ENCODE measurements at regions not wholly inside any gene's neighbourhood (a gene's known extent, or its start where the extent isn't known, plus 50 kb on each side); places are given as distances from the start of the nearest gene placed in this dataset.
"Not testable (repeated sequence)": the region's sequence is repeated elsewhere in the genome, so short reads cannot be mapped to it uniquely, and the experiment has no call there.

- not testable (repeated sequence) for DNase-seq
Observed at GRCh38 chr10:65100881-65101280, 1579.7 kb downstream of the REEP3 start.

DNA sequence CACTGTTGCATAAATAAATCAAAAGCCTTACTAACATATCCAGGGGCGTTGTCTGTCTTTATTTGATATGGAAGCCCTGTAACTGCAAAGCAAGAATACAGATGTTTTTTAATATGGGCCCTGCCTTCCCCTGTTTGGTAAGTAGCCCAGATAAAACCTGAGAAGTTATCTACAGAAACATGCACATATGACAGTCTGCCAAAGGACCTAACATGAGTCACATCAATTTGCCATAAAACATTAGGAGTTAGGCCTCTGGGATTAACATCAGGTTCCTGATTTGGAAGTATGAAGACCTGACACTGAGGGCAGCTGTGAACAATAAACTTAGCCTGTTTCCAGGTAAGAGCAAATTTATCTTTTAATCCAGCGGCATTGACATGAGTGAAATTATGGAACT lies 1588.8 kb downstream of the REEP3 start:
- DNase-seq: no peak

DNA sequence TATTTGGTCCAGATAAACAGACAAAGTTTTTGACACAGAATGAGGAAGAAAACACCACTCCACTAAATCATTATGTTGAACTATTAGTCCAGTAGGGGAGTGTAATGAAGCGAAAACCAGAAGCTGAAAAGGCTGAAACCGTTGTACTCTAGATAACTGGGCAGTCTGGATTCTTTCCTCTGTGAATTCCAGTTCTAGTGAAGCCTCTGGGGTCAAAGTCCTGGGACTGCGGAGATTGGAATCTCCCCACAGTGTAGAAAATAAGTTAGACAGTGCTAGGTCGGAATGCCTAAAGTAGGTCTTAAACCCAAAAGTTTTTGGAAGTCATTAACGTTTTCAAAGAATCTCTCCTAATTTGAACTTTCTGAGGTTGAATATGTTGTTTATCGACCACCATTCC lies 1589.9 kb downstream of the REEP3 start:
- not testable (repeated sequence) for DNase-seq

DNA sequence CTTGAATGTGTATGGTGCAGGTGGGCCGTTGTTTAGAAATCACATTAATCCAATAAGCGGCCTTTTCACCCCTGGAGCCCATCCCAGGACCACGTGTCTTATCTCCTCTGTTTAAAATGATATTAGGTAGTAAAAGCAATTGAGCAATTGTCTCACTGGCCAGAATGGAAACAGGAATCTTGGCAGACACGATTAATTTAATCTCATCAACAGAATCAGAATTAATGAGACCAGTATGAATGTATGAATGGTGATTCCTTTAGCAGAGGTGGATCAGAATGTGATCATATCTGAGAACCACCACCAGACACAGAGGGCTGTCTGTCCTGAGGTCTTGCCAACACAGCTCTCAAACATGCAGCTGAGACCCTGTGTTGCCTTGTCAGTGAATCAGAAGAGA lies 1591.4 kb downstream of the REEP3 start:
- DNase-seq: no peak

DNA sequence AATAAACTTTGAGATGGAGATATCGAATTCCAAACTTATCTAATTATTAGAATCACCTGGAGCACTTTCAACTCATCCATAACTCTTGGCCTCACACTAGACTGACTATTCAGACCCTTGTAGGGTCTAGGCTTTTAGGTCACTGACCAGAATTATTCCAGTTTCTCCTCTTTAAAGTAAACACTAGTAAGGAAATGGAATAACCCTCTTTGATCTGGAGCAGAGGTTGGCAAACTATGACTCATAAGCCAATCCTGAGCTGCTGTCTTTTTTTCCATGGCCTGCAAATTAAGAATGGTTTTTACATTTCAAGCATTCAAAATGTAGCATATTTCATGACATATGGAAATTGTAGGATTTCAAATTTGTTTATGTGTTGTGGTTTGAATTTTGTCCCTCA lies 1601.9 kb downstream of the REEP3 start:
- no peak for DNase-seq

DNA sequence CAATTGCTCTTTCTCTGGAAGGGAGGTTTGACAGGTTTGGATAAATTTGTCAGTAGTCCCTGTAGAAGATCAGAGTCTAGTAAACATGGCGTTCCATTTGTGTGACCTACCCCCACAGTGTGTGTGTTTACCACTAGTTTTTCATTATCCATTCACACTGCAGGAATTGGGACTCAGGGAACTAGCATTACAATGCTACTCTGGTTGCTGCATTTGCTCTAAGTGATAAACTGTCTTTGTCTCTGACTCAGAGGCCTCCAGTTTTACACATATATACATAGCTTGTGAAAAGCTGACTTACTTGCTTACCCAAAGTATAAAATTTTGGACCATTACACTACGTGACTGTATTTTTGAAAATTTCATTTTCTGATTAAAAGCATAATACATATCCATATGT lies 1604.0 kb downstream of the REEP3 start:
- DNase-seq: no peak

- no peak for DNase-seq
Observed at GRCh38 chr10:65126288-65126687, 1605.1 kb downstream of the REEP3 start.

DNA sequence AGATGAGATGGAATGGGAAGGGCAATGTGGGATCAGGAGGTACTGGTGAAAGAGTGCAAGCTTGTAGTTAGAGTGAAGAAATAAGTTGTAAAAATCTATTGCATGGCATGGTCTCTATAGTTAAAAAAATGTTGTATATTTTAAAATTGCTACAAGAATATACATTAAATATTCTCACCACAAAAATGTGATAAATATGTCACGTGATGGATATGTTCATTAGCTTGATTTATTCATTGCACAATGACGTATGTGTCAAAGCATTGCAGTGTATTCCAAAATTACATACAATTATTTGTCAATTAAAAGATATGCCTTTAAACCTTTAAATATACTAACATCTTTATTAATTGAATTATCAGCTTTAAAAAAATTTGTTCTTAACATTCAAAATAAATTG lies 1607.1 kb downstream of the REEP3 start:
- no peak for DNase-seq

- DNase-seq: no peak
Observed at GRCh38 chr10:65130162-65130758, 1609.1 kb downstream of the REEP3 start.

DNA sequence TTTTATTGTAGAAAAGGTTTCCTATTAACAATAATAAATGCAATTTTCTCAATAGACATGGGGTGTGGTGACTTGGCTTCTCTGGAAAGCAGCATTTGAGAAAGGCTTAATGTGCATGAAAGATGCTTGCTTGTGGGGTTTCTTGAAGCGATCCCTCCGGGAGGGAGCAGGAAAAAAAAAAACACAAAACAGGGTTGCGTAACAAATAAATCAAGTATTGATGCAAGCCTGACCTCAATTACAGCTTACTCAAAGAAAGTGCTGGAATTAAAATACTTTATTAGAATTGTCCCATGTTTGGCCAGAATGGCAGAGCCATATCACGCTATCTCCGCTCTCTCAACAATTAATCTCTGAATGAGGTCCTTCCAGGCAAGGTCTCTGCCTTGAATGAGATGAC lies 1612.5 kb downstream of the REEP3 start:
- DNase-seq: no peak

- no peak for DNase-seq
Observed at GRCh38 chr10:65135508-65135907, 1614.3 kb downstream of the REEP3 start.

DNA sequence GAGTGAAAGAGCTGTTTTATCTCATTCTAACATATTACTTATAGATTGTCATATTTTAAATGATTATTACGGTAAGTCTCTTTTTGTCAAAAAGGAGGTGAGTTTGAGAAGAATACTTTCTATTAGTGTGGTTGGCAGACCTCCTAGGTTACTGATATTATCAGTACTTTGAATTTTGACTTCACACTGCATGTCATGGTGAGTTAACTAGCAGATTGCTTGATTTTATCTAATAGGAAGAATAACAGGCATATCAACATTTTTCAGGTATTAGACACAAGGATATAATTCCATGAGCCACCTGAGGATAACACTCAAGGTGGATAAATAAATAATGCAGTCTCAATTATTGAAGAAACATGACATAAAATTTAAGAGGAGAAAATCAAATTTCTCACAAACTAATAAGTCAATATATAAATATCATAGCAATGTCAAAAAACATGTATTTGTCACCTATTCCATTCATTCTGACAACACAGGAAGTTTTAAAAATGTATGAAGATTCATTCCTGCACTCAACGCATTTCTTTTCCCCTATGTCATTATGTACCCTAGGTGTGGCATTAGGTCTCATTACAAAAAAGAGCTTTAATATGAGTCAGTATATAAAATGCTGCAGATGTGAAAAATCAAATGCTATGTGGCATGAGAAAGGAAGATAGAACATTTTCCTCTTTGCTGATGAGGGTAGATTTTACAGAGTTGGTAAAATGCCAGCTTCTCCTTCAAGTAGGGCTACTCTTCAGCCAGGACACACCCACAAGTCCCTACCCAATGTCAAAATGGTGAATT lies 1621.6 kb downstream of the REEP3 start:
- DNase-seq: no peak

- no peak for DNase-seq
Observed at GRCh38 chr10:65143723-65144122, 1622.5 kb downstream of the REEP3 start.

GRCh38 chr10:65149878-65150277 lies 1628.7 kb downstream of the REEP3 start:
- DNase-seq: no peak

DNA sequence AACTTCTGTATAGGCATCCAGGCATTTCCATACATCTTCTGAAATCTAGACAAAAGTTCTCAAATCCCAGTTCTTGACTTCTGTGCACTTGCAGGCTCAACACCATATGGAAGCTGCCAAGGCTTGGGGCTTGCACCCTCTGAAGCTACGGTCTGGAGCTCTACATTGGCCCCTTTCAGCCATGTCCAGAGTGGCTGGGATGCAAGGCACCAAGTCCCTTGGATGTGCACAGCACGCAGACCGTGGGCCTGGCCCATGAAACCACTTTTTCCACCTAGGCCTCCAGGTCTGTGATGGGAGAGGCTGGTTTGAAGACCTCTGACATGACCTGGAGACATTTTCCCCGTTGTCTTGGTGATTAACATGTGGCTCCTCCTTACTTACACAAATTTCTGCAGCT lies 1645.1 kb downstream of the REEP3 start:
- DNase-seq: no peak

GRCh38 chr10:65172249-65172648 lies 1651.0 kb downstream of the REEP3 start:
- no peak for DNase-seq

- no peak for DNase-seq
Observed at GRCh38 chr10:65176994-65177393, 1655.8 kb downstream of the REEP3 start.

DNA sequence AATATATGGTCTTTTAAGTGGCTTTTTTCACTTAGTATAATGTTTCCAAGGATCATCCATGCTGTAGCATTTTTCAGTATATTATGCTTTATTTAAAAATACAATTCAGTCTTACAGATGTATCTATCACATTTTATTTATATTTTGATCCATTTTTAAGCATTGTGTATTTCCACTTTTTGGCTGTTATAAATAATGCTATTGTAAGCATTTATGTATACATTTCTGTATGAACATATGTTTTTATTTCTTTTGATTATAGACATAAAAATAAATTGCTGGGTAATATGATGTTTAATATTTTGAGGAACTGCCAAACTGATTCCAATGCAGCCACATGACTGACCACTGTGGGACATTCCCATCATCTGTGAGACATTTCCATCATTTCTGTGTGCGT lies 1662.0 kb downstream of the REEP3 start:
- no peak for DNase-seq

DNA sequence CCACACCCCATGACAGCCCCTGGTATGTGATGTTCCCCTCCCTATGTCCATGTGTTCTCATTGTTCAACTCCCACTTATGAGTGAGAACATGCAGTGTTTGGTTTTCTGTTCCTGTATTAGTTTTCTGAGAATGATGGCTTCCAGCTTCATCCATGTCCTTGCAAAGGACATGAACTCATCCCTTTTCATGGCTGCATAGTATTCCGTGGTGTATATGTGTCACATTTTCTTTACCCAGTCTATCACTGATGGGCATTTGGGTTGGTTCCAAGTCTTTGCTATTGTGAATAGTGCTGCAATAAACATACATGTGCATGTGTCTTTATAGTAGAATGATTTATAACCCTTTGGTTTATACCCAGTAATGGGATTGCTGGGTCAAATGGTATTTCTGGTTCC lies 1665.5 kb downstream of the REEP3 start:
- not testable (repeated sequence) for DNase-seq

- DNase-seq: no peak
Observed at GRCh38 chr10:65194126-65194525, 1672.9 kb downstream of the REEP3 start.

- no peak for DNase-seq
Observed at GRCh38 chr10:65194555-65194954, 1673.4 kb downstream of the REEP3 start.

DNA sequence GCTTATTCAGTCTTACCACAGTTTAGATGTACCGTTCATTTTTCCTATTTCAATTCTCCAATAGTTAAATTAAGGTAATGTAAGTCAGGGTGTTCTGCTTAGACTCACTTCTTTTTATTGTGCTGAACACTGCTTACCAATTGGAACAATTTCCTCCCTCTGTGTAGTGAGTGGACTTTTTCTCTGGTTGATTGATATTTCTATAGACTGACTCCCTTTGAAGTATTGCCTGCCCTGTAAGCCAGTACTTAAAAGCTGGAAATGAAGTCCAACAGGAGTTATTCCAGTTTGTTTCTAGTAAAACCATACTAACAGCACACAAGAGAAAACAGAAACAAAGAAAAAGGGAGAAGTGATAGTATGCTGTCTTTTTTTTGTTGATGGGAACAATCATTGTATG lies 1674.9 kb downstream of the REEP3 start:
- no peak for DNase-seq

- no peak for DNase-seq
Observed at GRCh38 chr10:65197935-65198334, 1676.7 kb downstream of the REEP3 start.

DNA sequence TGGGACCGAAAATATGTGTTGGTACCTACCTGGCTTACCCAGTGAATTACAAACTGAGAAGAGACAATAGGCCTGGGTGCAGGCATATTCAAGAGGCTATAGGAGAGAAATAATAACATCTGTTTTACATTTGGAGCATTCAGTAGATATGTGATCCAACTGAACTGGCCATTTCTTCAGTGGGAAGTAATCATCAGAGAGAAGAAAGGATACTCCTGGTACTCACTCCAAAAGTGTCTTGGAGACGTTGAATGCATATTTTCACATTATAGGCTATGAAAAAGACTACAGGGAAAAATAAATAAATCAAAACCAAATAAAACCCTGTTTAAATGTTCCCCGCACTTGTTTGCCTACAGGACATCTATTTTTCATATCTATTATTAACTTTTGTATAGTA lies 1680.3 kb downstream of the REEP3 start:
- DNase-seq: no peak

GRCh38 chr10:65204999-65205398 lies 1683.8 kb downstream of the REEP3 start:
- no peak for DNase-seq

All from NK-92 treated with Interleukin-12 subunit alpha and Interleukin-12 subunit beta, amount 100 ng/mL, for 24 hours (cell line).